Heart left ventricle (tissue), 16 donors: ENCODE measurements at regions not wholly inside any gene's neighbourhood (a gene's known extent, or its start where the extent isn't known, plus 50 kb on each side); places are given as distances from the start of the nearest gene placed in this dataset.

Experiments used
- ATAC-seq, 4 donors: fragments of 200-7000 bp; cut with Tn5 transposase; one replicate each; pipeline ENCODE4 v1.9.1; 2020 to 2022; ENCODE audit warnings: moderate library complexity in 4 of 4, mild to moderate bottlenecking in 3 of 4, moderate number of reproducible peaks in 1 of 4
- DNase-seq, 5 donors: peaks; one replicate each; pipeline ENCODE4 v3.0.0-alpha.2; 2020
- H3K27ac ChIP-seq, 12 donors: fragments of 200-600 bp; sonication (generic) in 4 of 12; one replicate each; pipeline versions ENCODE4 v1.5.0 to v1.8.0; 2016 to 2022; ENCODE audit warnings: mild to moderate bottlenecking in 2 of 12
- H3K27me3 ChIP-seq, 9 donors: fragments of 200-600 bp; sonication (generic) in 2 of 9; one replicate each; pipeline versions ENCODE4 v1.5.1 to v1.8.0; 2016 to 2022; ENCODE audit warnings: mild to moderate bottlenecking in 3 of 9
- H3K36me3 ChIP-seq, 9 donors: fragments of 200-600 bp; sonication (generic) in 2 of 9; one replicate each; pipeline versions ENCODE4 v1.5.0 to v1.8.0; 2018 to 2022; ENCODE audit warnings: mild to moderate bottlenecking in 2 of 9
- H3K4me1 ChIP-seq, 12 donors: fragments of 200-600 bp; sonication (generic) in 4 of 12; one replicate each; pipeline versions ENCODE4 v1.5.0 to v1.8.0; 2016 to 2022; ENCODE audit warnings: mild to moderate bottlenecking in 3 of 12
- H3K4me3 ChIP-seq, 12 donors: fragments of 200-600 bp; sonication (generic) in 4 of 12; one replicate each; pipeline versions ENCODE4 v1.5.0 to v1.8.0; 2017 to 2022; ENCODE audit warnings: mild to moderate bottlenecking in 9 of 12, moderate library complexity in 4 of 12
- H3K9me3 ChIP-seq, 12 donors: fragments of 200-600 bp; sonication (generic) in 4 of 12; one replicate each; pipeline versions ENCODE4 v1.5.0 to v1.8.0; 2016 to 2022; ENCODE audit warnings: mild to moderate bottlenecking in 1 of 12
- POLR2A ChIP-seq, 2 donors: fragments of 450-650 bp; IDR thresholded peaks; one replicate each; pipeline ENCODE4 v1.6.1; 2017; ENCODE audit warnings: antibody characterized with exemption in 2 of 2, mild to moderate bottlenecking in 2 of 2, moderate library complexity in 2 of 2
- WGBS, 4 donors: extraction: QIAGEN DNeasy Blood & Tissue Kit in 2 of 4; methylation state at CpG; one replicate each; pipeline versions ENCODE4 v1.1.5 to v1.1.7; 2013 to 2018; 5-methylcytosine and 5-hydroxymethylcytosine counted together
- intact Hi-C, 10 donors: fragments of 100-400 bp; cut with DNase I; formaldehyde crosslinking; loops; one replicate each; pipeline versions ENCODE4 v1.11.1 to v1.14.2; 2022
- TF ChIP-seq, protein P1 (sequence below), 12 donors: fragments of 200-600 bp; sonication (generic) in 4 of 12; IDR thresholded peaks; one replicate each; pipeline versions ENCODE4 v1.5.0 to v1.8.0; 2018 to 2022; ENCODE audit warnings: antibody characterized with exemption in 12 of 12, mild to moderate bottlenecking in 5 of 12
- donor health status: ischemic (EF 13 %, LVEDD 7.1; RV severe dilation, severe dysfunction).
- donor health status: healthy with polysubstance abuse.
- donor health status: DM: no; HTN: yes; CAD: no.
- donor health status: DM: no; HTN: no; CAD: no.
- donor health status: ischemic (EF 25% LVEDD 6.9; RV normal size, moderate dysfunction).
- donor health status: ischemic (EF 25% LVEDD 5.7; RV mildly dilated, moderate dysfunction).
- donor health status: healthy.
- donor health status: DM: yes; HTN: yes; CAD: no.
- donor health status: ischemic (EF 35%, LVEDD 5.7; RV mildly dilated, moderate dysfunction).
- donor health status: nonischemic (EF 11% LVEDD 7.7; RV severe dilation, severe dysfunction).
- donor health status: DM: yes; HTN: yes; CAD: no.
- donor health status: PGD.
- donor health status: ischemic (EF 29% LVEDD 5.4; RV normal size, mild dysfunction).
- donor health status: nonischemic (EF 23%, LVEDD 6.1; RV moderate dilation, normal function).

GRCh38 chr14:53386362-53386761, 233.2 kb upstream of the DDHD1 start:
- intact Hi-C loops, result no loop called here
- no peak for DNase-seq
- Histone ChIP-seq H3K27ac (no peak overlapping the region), H3K9me3 (no peaks in the 10 kb centered on the region), H3K36me3 (no peaks in the 10 kb centered on the region), H3K4me1 (no peaks in the 10 kb centered on the region), H3K4me3 (no peak overlapping the region), H3K27me3 (no peaks in the 10 kb centered on the region)
- ATAC-seq, result no peak
- WGBS, 4 donors, result 91 to 100% (median 92%) methylated on average over 4 of the region's 4 CpGs
- TF ChIP-seq POLR2A (IDR thresholded peaks at IDR 0.05), result no peak
- TF ChIP-seq, protein P1, sequence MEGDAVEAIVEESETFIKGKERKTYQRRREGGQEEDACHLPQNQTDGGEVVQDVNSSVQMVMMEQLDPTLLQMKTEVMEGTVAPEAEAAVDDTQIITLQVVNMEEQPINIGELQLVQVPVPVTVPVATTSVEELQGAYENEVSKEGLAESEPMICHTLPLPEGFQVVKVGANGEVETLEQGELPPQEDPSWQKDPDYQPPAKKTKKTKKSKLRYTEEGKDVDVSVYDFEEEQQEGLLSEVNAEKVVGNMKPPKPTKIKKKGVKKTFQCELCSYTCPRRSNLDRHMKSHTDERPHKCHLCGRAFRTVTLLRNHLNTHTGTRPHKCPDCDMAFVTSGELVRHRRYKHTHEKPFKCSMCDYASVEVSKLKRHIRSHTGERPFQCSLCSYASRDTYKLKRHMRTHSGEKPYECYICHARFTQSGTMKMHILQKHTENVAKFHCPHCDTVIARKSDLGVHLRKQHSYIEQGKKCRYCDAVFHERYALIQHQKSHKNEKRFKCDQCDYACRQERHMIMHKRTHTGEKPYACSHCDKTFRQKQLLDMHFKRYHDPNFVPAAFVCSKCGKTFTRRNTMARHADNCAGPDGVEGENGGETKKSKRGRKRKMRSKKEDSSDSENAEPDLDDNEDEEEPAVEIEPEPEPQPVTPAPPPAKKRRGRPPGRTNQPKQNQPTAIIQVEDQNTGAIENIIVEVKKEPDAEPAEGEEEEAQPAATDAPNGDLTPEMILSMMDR (IDR thresholded peaks at IDR 0.05), result no peak

- Histone ChIP-seq H3K27me3 (no peaks in the 10 kb centered on the region), H3K36me3 (no peaks in the 10 kb centered on the region), H3K27ac (no peak overlapping the region), H3K4me1 (no peaks in the 10 kb centered on the region), H3K4me3 (no peak overlapping the region), H3K9me3 (no peaks in the 10 kb centered on the region)
- 90 to 96% (median 93%) methylated on average over 5 of the region's 5 CpGs for WGBS, 4 donors
- intact Hi-C loops, result no loop called here
- ATAC-seq (no peak), DNase-seq (no peak)
- TF ChIP-seq POLR2A (IDR thresholded peaks at IDR 0.05), result no peak
- TF ChIP-seq, protein P1 (IDR thresholded peaks at IDR 0.05), result no peak
Observed at GRCh38 chr14:53384536-53384935, 231.4 kb upstream of the DDHD1 start.

DNA sequence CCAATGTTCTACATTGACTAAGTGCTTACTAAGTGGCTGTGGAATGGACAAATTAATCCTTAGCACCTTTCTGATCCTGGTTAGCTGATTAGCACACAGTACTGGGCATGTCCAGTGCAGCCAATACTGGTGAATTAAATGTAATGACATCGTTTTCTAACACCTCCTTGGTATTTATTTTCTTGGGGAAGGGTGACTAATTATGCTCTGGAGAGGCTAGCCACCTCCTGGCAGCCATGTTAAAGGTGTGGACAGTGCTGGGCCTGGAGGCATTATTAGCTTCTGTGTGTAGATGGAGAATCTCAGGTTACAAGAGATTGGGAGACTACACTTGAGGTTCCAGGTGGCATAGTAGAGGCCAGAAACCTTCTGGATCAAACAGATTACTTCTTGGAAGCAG, 230.9 kb upstream of the DDHD1 start:
- no peaks in the 10 kb centered on the region for H3K27me3 ChIP-seq
- 63 to 73% (median 71%) methylated on average over 1 of the region's 1 CpG for WGBS, 4 donors
- no peak overlapping the region for H3K4me3 ChIP-seq
- ATAC-seq (no peak), DNase-seq (no peak)
- intact Hi-C loops, result no loop called here
- H3K4me1 ChIP-seq, result no peaks in the 10 kb centered on the region
- no peaks in the 10 kb centered on the region for H3K9me3 ChIP-seq
- H3K36me3 ChIP-seq, result no peaks in the 10 kb centered on the region
- TF ChIP-seq, protein P1 (IDR thresholded peaks at IDR 0.05), result no peak
- TF ChIP-seq POLR2A (IDR thresholded peaks at IDR 0.05), result no peak
- H3K27ac ChIP-seq, result no peak overlapping the region

DNA sequence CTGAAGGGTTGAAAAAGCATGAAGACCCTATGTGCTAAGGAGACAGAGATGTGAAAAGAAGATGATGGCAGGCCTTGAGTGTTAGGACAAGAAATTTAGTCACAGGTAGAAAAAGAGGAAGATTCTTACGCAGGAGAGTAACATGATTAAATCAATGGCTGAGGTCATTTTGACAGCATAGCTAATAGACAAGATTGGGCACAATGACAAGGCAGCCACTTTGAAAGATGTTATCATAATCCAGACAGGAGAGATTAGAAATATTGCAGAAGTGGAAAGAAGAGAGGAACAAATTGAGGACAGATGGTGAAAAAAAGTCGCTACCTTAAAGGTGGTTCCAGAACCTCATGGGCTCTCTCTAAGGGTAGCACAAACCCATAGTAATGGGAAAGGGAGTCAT, 228.8 kb upstream of the DDHD1 start:
- TF ChIP-seq, protein P1 (IDR thresholded peaks at IDR 0.05), result no peak
- no peak for TF ChIP-seq POLR2A (IDR thresholded peaks at IDR 0.05)
- 95 to 98% (median 95%) methylated on average over 2 of the region's 2 CpGs for WGBS, 4 donors
- Histone ChIP-seq H3K36me3 (no peaks in the 10 kb centered on the region), H3K4me3 (no peak overlapping the region), H3K9me3 (no peaks in the 10 kb centered on the region), H3K27me3 (no peaks in the 10 kb centered on the region), H3K27ac (no peak overlapping the region), H3K4me1 (no peaks in the 10 kb centered on the region)
- intact Hi-C loops, result no loop called here
- DNase-seq (no peak), ATAC-seq (no peak)
